ENCODE measurements at regions not wholly inside any gene's neighbourhood (a gene's known extent, or its start where the extent isn't known, plus 50 kb on each side); places are given as distances from the start of the nearest gene placed in this dataset.
"Not testable (repeated sequence)": the region's sequence is repeated elsewhere in the genome, so short reads cannot be mapped to it uniquely, and the experiment has no call there.

- DNase-seq (ENCODE audit: low spot score) = no peak
- TF ChIP-seq CTCF (IDR thresholded peaks at IDR 0.05; ENCODE audit: extremely low read depth, missing control alignments) = no peak
Observed at GRCh38 chr16:46426336-46426735, 194.8 kb downstream of the SHCBP1 start.

DNA sequence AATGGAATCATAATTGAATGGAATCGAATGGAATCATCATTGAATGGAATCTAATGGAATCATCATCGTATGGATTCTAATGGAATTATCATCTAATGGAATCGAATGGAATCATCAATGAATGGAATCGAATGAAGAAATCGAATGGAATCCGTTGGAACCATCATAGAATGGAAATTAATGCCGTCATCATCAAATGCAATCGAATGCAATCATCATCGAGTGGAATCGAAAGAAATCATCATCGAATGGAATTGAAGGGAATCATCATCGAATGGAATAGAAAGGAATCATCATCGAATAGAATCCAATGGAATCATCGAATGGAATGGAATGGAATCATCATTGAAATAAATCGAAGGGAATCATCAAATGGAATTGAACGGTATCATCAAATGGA lies 217.2 kb downstream of the SHCBP1 start:
- no peak for DNase-seq (ENCODE audit: low spot score)
- TF ChIP-seq CTCF (IDR thresholded peaks at IDR 0.05; ENCODE audit: extremely low read depth, missing control alignments) = no peak

DNA sequence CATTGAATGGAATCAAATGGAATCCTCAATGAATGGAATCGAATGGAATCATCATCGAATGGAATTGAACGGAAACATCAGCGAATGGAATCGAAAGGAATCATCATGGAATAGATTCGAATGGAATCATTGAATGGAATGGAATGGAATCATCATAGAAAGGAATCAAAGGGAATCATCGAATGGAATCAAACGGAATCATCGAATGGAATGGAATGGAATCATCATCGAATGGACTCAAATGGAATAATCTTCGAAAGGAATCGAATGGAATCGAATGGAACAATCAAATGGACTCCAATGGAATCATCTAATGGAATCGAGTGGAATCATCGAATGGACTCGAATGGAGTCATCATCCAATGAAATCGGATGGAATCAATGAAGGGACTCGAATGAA lies 222.6 kb downstream of the SHCBP1 start:
- DNase-seq (ENCODE audit: low spot score) = not testable (repeated sequence)

DNA sequence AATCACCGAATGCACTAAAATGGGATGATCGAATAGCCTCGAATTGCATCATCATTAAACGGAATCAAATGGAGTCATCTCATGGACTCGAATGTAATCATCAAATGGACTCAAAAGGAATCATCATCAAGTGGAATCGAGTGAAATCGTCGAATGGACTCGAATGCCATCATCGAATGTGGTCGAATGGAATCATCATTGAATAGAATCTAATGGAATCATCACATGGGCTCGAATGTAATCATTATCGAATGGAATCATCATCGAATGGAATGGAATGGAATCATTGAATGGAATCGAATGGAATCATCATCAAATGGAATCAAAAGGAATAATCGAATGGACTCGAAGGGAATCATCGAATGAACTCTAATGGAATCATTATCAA lies 224.3 kb downstream of the SHCBP1 start:
- not testable (repeated sequence) for DNase-seq (ENCODE audit: low spot score)

- not testable (repeated sequence) for DNase-seq (ENCODE audit: low spot score)
Observed at GRCh38 chr16:46396131-46396882, 224.9 kb downstream of the SHCBP1 start.

GRCh38 chr16:46395391-46395921 lies 225.7 kb downstream of the SHCBP1 start:
- not testable (repeated sequence) for DNase-seq (ENCODE audit: low spot score)

- DNase-seq (ENCODE audit: low spot score) = not testable (repeated sequence)
Observed at GRCh38 chr16:46394963-46395362, 226.2 kb downstream of the SHCBP1 start.

GRCh38 chr16:46394149-46394548 lies 227.0 kb downstream of the SHCBP1 start:
- not testable (repeated sequence) for DNase-seq (ENCODE audit: low spot score)

DNA sequence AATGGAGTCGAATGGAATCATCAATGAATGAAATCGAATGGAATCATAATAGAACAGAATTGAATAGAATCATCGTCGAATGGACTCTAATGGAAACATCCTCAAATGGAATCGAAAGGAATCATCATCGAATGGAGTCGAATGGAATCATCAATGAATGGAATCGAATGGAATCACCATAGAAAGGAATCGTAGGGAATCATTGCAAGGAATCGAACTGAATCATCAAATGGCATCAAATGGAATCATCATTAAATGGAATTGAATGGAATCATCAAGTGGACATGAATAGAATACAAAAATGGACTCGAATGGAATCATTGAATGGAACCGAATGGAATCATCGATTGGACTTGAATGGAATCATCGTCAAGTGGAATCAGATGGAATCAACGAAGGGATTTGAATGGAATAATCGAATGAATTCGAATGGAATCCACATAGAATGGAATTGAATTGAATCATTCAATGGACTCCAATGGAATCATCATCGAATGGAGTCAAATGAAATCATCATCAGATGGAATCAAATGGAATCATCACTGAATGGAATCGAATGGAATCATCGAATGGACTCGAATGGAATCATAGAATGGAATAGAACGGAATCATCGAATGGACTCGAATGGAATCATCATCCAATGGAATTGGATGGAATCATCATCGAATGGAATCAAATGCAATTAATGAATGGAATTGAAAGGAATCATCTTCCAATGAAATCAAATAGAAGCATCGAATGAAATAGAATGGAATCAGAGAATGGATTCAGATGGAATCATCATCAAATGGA lies 228.1 kb downstream of the SHCBP1 start:
- DNase-seq (ENCODE audit: low spot score) = not testable (repeated sequence)

DNA sequence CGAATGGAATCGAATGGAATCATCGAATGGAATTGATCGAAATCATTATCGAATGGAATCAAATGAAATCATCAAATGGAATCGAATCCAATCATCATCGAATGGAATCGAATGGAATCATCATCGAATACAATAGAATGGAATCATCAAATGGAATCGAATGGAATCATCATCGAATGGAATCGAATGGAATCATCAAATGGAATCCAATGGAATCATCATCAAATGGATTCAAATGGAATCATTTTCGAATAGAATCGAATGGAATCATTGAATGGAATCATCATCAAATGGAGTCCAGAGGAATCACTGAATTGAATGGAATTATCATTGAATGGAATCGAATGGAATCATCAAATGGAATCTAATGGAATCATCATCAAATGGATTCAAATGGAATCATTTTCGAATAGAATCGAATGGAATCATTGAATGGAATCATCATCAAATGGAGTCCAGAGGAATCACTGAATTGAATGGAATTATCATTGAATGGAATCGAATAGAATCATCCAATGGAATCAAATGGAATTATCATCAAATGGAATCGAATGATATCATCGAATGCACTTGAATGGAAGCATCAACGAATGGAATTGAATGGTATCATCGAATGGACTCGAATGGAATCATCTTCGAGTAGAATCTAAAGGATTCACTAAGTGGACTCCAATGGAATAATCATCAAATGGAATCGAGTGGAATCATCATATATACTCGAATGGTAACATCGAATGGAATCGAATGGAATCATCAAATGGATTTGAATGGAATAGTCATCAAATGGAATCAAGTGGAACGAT lies 230.3 kb downstream of the SHCBP1 start:
- not testable (repeated sequence) for DNase-seq (ENCODE audit: low spot score)

DNA sequence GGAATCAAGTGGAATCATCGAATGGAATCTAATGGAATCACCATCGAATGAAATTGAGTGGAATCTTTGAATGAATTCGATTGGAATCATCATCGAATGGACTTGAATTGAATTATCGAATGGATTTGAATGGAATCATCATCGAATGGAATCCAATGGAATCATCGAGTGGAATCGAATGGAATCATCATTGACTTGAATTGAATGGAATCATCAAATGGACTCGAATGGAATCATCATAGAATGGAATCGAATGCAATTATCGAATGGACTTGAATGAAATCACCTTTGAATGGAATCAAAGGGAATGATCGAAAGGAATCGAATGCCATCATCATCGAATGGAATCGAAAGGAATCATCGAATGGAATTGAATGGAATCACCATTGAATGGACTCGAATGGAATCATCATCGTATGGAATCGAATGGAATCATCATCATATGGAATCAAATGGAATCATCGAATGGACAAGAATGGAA lies 231.6 kb downstream of the SHCBP1 start:
- DNase-seq (ENCODE audit: low spot score) = not testable (repeated sequence)

GRCh38 chr16:46388939-46389491 lies 232.2 kb downstream of the SHCBP1 start:
- DNase-seq (ENCODE audit: low spot score) = not testable (repeated sequence)

DNA sequence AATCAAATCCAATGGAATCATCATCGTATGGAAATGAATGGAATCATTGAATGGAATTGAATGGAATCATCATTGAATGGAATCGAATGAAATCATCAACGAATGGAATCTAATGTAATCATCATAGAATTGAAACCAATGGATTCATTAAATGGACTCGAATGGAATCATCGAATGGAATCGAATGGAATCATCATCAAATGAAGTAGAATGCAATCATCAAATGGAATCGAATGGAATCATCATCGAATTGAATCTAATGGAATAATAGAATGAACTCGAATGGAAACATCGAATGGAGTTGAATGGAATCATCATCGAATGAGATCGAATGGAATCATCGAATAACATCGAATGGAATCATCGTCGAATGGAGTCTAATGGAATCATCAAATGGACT lies 232.8 kb downstream of the SHCBP1 start:
- DNase-seq (ENCODE audit: low spot score) = not testable (repeated sequence)

DNA sequence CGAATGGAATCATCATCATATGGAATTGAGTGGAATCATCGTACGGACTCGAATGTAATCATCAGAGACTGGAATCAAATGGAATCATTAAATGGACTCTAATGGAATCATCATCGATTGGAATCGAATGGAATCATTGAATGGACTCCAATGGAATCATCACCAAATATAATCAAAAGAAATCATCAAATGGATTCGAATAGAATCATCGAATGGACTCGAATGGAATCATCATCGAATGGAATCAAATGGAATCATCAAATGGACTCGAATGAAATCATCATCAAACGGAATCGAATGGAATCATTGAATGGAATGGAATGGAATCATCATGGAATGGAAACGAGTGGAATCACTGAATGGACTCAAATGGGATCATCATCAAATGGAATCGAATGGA lies 233.5 kb downstream of the SHCBP1 start:
- DNase-seq (ENCODE audit: low spot score) = not testable (repeated sequence)

DNA sequence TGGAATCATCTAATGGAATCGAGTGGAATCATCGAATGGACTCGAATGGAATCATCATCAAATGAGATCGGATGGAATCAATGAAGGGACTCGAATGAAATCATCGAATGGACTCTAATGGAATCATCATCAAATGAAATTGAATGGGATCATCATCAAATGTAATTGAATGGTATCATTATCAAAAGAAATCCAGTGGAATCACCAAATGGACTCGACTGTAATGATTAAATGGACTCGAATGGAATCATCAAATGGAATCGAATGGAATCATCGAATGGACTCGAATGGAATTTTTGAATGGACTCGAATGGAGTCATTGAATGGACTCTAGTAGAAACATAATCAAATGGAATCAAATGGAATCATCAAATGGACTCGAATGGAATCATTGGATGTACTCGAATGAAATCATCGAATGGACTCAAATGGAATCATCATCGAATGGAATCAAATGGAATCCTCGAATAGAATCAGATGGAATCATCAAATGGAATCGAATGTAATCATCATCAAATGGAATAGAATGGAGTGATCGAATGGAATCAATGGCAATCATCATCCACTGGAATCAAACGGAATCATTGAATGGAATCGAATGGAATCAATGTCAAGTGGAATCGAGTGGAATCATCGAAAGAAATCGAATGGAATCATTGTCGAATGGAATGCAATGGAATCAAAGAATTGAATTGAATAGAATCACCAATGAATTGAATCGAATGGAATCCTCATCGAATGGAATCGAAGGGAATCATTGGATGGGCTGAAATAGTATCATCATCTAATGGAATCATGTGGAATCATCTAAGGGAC lies 234.2 kb downstream of the SHCBP1 start:
- not testable (repeated sequence) for DNase-seq (ENCODE audit: low spot score)

DNA sequence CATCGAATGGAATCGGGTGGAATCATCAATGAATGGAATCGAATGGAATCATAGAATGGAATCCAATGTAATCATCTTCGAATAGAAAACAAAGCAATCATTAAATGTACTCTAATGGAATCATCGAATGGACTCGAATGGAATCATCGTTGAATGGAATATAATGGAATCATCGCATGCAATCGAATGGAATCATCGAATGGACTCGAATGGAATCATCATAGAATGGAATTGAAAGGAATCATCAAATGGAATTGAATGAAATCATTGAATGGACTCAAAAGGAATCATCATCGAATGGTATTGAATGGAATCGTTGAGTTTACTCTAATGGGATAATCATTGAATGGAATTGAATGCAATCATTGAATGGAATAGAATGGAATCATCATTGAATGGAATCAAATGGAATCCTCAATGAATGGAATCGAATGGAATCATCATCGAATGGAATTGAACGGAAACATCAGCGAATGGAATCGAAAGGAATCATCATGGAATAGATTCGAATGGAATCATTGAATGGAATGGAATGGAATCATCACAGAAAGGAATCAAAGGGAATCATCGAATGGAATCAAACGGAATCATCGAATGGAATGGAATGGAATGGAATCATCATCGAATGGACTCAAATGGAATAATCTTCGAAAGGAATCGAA lies 234.9 kb downstream of the SHCBP1 start:
- not testable (repeated sequence) for DNase-seq (ENCODE audit: low spot score)

Measured in GM20000 (cell line).